ENCODE measurements at regions not wholly inside any gene's neighbourhood (a gene's known extent, or its start where the extent isn't known, plus 50 kb on each side); places are given as distances from the start of the nearest gene placed in this dataset.
A peak's percentile ranks its signal among the peaks of the same experiment; 100 is the strongest.
"Not testable (repeated sequence)": the region's sequence is repeated elsewhere in the genome, so short reads cannot be mapped to it uniquely, and the experiment has no call there.

- no peak for DNase-seq (ENCODE audit: low spot score)
These were observed 112.0 kb upstream of the OR5AK2 start for GRCh38 chr11:56876621-56877275.

GRCh38 chr11:56855217-56855616 lies 106.7 kb upstream of the OR9G4 start:
- DNase-seq (ENCODE audit: low spot score): no peak

- no peak for DNase-seq (ENCODE audit: low spot score)
These were observed 103.6 kb upstream of the OR9G4 start for GRCh38 chr11:56852131-56852530.

GRCh38 chr11:56849852-56850251 lies 101.4 kb upstream of the OR9G4 start:
- no peak for DNase-seq (ENCODE audit: low spot score)

- DNase-seq (ENCODE audit: low spot score): no peak
These were observed 100.8 kb upstream of the OR9G4 start for GRCh38 chr11:56849250-56849649.

GRCh38 chr11:56848141-56848809 lies 99.8 kb upstream of the OR9G4 start:
- peak; percentile 22 for DNase-seq (ENCODE audit: low spot score)

GRCh38 chr11:56846631-56847576 lies 98.4 kb upstream of the OR9G4 start:
- no peak for DNase-seq (ENCODE audit: low spot score)

GRCh38 chr11:56845121-56845732 lies 96.7 kb upstream of the OR9G4 start:
- no peak for DNase-seq (ENCODE audit: low spot score)

- no peak for DNase-seq (ENCODE audit: low spot score)
These were observed 95.3 kb upstream of the OR9G4 start for GRCh38 chr11:56843816-56844215.

- DNase-seq (ENCODE audit: low spot score): no peak
These were observed 94.6 kb upstream of the OR9G4 start for GRCh38 chr11:56842814-56843794.

GRCh38 chr11:56841210-56841810 lies 92.8 kb upstream of the OR9G4 start:
- peak; percentile 59 for DNase-seq (ENCODE audit: low spot score)

GRCh38 chr11:56827357-56827756 lies 78.9 kb upstream of the OR9G4 start:
- not testable (repeated sequence) for DNase-seq (ENCODE audit: low spot score)

- no peak for DNase-seq (ENCODE audit: low spot score)
These were observed 71.4 kb upstream of the OR9G4 start for GRCh38 chr11:56819916-56820315.

- DNase-seq (ENCODE audit: low spot score): no peak
These were observed 69.2 kb upstream of the OR9G4 start for GRCh38 chr11:56817661-56818060.

GRCh38 chr11:56816259-56816658 lies 67.8 kb upstream of the OR9G4 start:
- no peak for DNase-seq (ENCODE audit: low spot score)

- no peak for DNase-seq (ENCODE audit: low spot score)
These were observed 59.8 kb upstream of the OR9G4 start for GRCh38 chr11:56808326-56808725.

GRCh38 chr11:56799691-56800210 lies 51.3 kb upstream of the OR9G4 start:
- no peak for DNase-seq (ENCODE audit: low spot score)
